ENCODE measurements at regions not wholly inside any gene's neighbourhood (a gene's known extent, or its start where the extent isn't known, plus 50 kb on each side); places are given as distances from the start of the nearest gene placed in this dataset.

GRCh38 chr3:77799278-77799677, 759.4 kb downstream of the ROBO2 start:
- no peak for ATAC-seq
- no peak for DNase-seq
- Histone ChIP-seq H3K9me3 (peaks cover 0 to 3% (median 0%) of the 10 kb centered on the region in 11 donors), H3K27me3 (no peaks in the 10 kb centered on the region), H3K27ac (no peak overlapping the region), H3K4me3 (no peak overlapping the region), H3K4me1 (no peaks in the 10 kb centered on the region), H3K36me3 (no peaks in the 10 kb centered on the region)
- 84 to 90% methylated on average over 5 of the region's 5 CpGs for WGBS, 2 donors
- TF ChIP-seq CTCF (IDR thresholded peaks at IDR 0.05), result no peak
- intact Hi-C loops (cut with DNase I), result no loop called here

GRCh38 chr3:77800893-77801292, 761.0 kb downstream of the ROBO2 start:
- H3K36me3 ChIP-seq, result no peaks in the 10 kb centered on the region
- no peak overlapping the region for H3K4me3 ChIP-seq
- no peaks in the 10 kb centered on the region for H3K4me1 ChIP-seq
- H3K27me3 ChIP-seq, result no peaks in the 10 kb centered on the region
- DNase-seq (no peak), ATAC-seq (no peak)
- H3K9me3 ChIP-seq, result peaks cover 0 to 3% (median 0%) of the 10 kb centered on the region in 11 donors
- H3K27ac ChIP-seq, result no peak overlapping the region
- intact Hi-C loops (cut with DNase I), result no loop called here
- no peak for TF ChIP-seq CTCF (IDR thresholded peaks at IDR 0.05)
- 67 to 84% methylated on average over 1 of the region's 1 CpG for WGBS, 2 donors

GRCh38 chr3:77807312-77807711, 767.4 kb downstream of the ROBO2 start:
- TF ChIP-seq CTCF (IDR thresholded peaks at IDR 0.05), result no peak
- no peak for DNase-seq
- Histone ChIP-seq H3K36me3 (no peaks in the 10 kb centered on the region), H3K4me1 (no peaks in the 10 kb centered on the region), H3K27me3 (no peaks in the 10 kb centered on the region), H3K27ac (no peak overlapping the region), H3K9me3 (peaks cover 0 to 3% (median 0%) of the 10 kb centered on the region in 11 donors), H3K4me3 (no peak overlapping the region)
- ATAC-seq, result no peak
- intact Hi-C loops (cut with DNase I), result no loop called here
- 93 to 96% methylated on average over 3 of the region's 3 CpGs for WGBS, 2 donors

- H3K27me3 ChIP-seq, result no peaks in the 10 kb centered on the region
- no peaks in the 10 kb centered on the region for H3K9me3 ChIP-seq
- DNase-seq (no peak), ATAC-seq (no peak)
- no peak overlapping the region for H3K4me3 ChIP-seq
- no peaks in the 10 kb centered on the region for H3K4me1 ChIP-seq
- intact Hi-C loops (cut with DNase I), result no loop called here
- no peaks in the 10 kb centered on the region for H3K36me3 ChIP-seq
- no peak for TF ChIP-seq CTCF (IDR thresholded peaks at IDR 0.05)
- no peak overlapping the region for H3K27ac ChIP-seq
These were observed 774.9 kb downstream of the ROBO2 start for GRCh38 chr3:77814845-77815244.

GRCh38 chr3:77815467-77815866, 775.6 kb downstream of the ROBO2 start:
- Histone ChIP-seq H3K4me3 (no peak overlapping the region), H3K36me3 (no peaks in the 10 kb centered on the region), H3K9me3 (no peaks in the 10 kb centered on the region), H3K4me1 (no peaks in the 10 kb centered on the region), H3K27me3 (no peaks in the 10 kb centered on the region), H3K27ac (no peak overlapping the region)
- ATAC-seq (no peak), DNase-seq (no peak)
- 89 to 96% methylated on average over 2 of the region's 2 CpGs for WGBS, 2 donors
- intact Hi-C loops (cut with DNase I), result no loop called here
- no peak for TF ChIP-seq CTCF (IDR thresholded peaks at IDR 0.05)

Data from heart right ventricle (tissue), 16 donors.